Right lung (tissue), 2 donors: ENCODE measurements at regions not wholly inside any gene's neighbourhood (a gene's known extent, or its start where the extent isn't known, plus 50 kb on each side); places are given as distances from the start of the nearest gene placed in this dataset.
"Not testable (repeated sequence)": the region's sequence is repeated elsewhere in the genome, so short reads cannot be mapped to it uniquely, and the experiment has no call there.

ENCODE experiments used
- DNase-seq, 2 donors: peaks; one replicate each; pipeline ENCODE4 v3.0.0-alpha.2; 2013

GRCh38 chr3:103167850-103168249 lies 733.0 kb downstream of the ZPLD1 start:
- DNase-seq: no peak

DNA sequence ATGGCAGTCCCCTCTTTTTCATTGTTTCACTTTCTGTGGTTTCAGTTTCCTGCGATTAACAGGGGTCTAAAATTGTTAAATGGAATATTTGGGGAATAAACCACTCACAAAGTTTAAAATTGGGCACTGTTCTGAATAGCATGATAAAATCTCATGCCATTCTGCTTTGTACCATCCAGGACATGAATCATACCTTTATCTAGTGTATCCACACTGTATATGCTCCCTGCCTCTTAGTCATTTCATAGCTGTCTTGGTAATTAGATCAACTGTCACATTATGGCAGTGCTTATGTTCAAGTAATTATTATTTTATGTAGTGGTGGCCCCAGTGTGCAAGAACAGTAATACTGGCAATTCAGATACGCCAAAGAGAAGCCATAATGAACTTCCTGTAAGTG lies 734.5 kb downstream of the ZPLD1 start:
- DNase-seq: no peak

GRCh38 chr3:103170651-103171050 lies 735.8 kb downstream of the ZPLD1 start:
- no peak for DNase-seq

DNA sequence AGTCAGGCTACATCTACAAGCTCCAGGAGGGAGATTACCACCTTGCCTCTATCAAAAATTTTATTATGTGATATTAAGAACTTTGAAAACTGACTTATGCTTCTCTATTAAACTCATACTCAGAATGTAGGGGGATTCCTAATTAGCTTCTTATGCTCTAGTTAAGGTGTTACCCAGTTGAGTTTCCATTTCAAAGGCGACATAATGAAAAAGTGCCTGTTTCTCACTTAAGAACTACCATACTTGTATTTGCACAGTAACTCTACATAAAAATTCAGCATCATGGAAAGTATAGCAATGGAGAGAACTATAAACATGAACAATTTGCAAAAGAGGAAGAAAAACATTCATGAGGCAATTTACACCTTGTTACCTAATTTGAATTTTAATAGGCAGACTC lies 739.1 kb downstream of the ZPLD1 start:
- no peak for DNase-seq

DNA sequence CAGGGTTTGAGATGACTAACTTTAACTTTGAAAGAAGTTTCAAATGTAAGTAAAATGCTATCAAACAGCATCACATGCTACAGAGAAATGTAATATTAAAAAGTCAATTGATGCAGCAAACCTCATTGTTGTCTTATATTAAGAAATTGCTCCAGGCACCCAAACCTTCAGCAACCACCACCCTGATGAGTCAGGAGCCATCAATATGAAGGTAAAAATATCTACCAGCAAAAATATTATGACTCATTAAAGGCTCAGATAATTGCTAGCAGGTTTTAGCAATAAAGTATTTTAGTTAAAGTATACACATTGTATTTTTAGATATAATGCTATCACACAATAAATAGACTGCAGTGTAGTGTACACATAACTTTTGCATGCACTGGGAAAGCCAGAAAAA lies 746.3 kb downstream of the ZPLD1 start:
- no peak for DNase-seq

DNA sequence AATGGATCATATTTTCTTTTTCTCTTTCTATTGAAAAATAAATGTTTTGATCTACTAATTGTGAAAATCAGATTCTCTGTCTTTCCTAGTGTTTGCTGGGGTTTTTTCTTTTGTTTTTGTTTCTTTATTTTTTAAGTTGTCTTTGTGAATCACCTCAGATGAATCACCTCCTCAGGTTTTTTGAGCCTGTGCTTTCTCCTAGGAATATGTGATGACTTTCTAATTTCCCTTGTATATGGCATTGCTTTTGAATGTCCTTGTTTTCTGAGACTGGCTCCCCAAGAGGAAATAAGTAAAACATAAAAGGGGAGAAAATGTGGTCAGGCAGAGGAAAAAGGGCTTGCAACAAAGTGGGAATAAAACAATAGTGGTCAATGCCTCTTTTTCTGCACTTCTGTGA lies 750.0 kb downstream of the ZPLD1 start:
- no peak for DNase-seq

GRCh38 chr3:103189941-103190340 lies 755.1 kb downstream of the ZPLD1 start:
- DNase-seq: no peak

DNA sequence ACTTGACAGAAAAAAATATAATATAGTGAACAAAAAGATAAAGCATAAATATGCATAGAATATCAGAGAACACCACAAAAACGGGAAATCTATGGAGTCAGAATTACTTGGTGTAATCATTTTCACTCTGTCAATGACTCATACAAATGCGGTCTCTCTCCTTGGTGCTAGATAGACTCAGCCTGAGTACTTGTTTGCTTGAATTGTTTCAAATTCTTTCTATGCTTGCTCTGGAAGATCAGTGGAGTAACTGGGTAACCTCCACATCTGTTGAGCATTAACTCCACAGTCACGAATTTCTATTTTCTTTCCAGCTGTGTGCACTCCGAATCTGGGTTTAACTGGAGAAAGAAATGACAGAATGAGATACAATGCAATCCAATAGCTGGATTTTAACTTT lies 760.4 kb downstream of the ZPLD1 start:
- DNase-seq: no peak

DNA sequence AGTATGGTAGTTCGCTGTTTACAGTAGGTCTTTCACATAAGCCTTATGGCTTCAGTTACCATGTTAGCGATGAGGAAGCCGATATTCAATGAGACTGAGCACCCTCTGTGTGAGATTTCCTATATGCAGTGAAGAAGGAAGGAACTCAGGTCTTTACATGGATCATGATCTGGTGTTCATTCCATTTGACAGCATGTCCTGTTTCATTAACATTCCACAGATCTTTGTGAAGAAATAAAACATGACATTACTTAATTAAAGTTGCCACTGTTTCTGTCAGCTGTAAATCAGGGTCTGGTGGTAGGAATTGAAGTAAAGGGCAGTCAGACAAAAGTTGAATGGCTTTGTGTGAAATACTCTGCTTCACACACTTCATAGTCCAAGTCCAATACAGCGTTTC lies 768.6 kb downstream of the ZPLD1 start:
- no peak for DNase-seq

DNA sequence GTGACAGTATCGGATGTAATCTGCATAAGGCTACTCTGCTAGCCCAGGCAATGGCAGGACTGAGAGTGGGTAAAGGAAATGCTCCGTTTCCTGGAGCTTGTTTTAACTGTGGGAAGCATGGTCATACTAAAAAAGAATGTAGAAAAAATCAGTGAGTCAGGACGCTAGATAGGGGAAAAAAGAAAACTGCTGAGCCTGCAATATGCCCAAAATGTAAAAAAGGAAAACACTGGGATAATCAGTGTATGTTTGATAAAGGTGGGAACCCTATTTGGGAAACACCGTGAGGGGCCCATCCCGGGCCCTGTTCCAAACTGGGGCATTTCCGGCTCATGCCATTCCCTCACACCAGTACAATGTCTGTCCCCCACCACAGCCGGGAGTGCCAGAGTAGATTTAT lies 775.8 kb downstream of the ZPLD1 start:
- DNase-seq: no peak

DNA sequence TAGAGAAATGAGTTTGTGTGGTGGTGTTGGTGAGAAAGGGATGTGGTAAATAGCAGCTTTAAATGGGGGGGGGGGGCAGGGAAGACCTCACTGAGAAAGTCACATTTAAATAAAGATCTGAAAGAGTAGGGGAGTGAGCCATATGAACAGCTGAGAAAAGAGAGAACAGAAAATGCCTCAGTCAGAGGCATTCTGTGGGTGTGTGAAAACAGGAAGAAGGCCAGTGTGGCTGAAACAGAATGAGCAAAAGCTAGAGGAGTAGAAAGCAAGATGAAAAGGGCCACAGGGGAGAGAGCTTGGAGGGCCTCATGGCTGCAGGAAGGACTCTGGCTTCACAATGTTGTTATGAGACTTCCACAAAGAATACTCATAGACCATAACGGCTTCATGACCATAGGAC lies 783.3 kb downstream of the ZPLD1 start:
- no peak for DNase-seq

- no peak for DNase-seq
These were observed 784.0 kb downstream of the ZPLD1 start for GRCh38 chr3:103218793-103219192.

DNA sequence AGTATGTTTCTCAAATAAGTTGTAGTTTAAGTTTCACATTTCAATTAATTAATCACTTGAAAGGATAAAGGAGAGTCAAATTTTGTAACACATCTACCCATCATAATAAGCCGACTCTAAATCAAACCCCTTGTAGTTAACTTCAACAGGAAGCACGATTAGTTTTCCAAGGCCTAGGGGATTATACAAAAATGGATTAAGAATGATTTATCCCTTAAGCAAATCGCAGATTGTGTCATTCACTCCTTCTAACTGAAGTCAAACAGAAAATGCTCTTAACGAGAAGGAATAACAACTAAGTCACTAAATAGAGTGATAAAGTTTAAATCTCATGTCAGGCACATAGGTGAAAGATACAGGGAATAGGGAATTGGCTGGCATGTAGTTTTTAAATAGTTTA lies 792.8 kb downstream of the ZPLD1 start:
- no peak for DNase-seq

GRCh38 chr3:103247459-103247858 lies 812.6 kb downstream of the ZPLD1 start:
- DNase-seq: no peak

DNA sequence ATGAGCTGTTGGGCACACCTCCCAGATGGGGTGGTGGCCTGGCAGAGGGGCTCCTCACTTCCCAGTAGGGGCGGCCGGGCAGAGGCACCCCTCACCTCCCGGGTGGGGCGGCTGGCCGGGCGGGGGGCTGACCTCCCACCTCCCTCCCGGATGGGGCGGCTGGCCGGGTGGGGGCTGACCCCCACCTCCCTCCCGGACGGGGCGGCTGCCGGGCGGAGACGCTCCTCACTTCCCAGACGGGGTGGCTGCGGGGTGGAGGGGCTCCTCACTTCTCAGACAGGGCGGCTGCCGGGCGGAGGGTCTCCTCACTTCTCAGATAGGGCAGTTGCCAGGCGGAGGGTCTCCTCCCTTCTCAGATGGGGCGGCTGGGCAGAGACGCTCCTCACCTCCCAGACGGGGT lies 820.0 kb downstream of the ZPLD1 start:
- DNase-seq: not testable (repeated sequence)

DNA sequence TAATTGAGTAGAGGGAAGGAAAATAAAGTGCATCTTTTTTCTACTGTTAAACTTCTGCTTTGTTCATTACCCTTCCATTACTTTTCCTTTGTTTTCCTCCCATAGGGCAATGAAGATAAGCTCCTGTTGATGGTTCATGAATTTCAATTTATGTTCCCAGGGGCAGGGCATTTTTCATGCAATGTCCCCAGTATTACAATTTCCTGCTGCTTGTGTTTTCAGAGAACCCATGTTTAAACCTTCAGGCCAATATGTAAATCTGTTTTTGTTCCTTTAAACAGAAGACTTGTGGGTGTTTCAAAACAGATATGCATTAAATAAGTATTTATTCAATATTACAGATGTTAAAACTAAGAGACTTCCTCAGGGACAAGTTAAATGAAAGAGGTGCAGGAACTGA lies 834.5 kb downstream of the ZPLD1 start:
- no peak for DNase-seq

GRCh38 chr3:103271575-103271974 lies 836.8 kb downstream of the ZPLD1 start:
- no peak for DNase-seq

DNA sequence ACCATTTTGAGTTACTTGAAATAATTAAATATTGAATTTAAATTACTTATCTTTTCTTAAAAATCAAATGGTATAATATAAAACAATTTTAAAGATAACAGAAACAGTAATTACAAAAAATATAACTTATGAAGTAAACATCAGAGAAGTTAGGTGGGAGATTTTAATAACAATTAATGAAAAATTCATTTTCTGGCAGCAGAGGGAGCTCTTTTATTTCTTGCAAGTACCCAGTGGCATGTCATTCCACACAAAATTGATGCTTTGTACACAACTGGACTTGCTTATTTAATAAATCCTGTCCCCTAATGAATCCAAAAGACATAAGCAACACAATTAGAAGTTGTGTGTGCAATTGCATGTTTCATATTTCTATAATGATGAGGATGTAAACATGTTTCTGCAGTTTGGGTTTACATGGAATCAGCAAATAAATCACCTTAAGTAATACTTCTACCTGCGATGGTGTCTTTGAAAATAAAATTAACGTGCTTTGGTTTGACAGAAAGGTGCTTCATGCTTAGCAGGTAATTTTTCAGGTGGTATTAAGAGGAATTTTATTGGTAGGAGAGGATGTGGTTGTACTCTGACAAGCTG lies 861.3 kb downstream of the ZPLD1 start:
- no peak for DNase-seq

DNA sequence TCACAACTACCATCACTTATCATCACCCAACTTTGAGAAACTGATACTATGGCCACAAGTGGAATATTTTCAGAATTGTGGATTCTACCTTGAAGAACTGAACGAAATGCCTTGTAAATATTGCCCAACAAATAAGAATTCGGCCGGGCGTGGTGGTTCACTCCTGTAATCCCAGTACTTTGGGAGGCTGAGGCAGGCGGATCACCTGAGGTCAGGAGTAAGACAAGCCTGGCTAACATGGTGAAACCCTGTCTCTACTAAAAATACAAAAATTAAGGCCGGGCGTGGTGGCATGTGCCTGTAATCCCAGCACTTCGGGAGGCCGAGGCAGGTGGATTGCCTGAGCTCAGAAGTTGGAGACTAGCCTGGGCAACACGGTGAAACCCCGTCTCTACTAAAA lies 862.7 kb downstream of the ZPLD1 start:
- not testable (repeated sequence) for DNase-seq

- DNase-seq: no peak
These were observed 871.3 kb downstream of the ZPLD1 start for GRCh38 chr3:103306104-103306503.

DNA sequence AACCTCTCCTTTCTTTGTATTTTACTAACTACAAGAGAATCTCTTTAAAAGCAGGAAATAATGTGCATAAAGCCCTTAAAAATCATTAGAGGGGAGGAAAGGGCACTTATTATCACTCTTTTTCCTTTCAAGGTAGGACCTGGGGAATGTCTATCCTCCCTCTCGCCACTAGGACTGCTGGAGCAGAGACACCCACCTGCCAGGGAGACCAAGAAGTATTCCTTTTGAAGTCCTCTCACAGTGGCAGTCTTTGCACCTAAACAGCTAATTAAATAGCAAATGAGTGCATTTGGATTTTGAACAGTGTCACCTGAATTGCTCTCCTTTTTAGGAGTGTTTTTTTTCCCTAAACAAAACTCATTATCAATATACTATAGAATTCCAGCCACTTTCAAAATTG lies 874.1 kb downstream of the ZPLD1 start:
- no peak for DNase-seq

GRCh38 chr3:103319912-103320311 lies 885.1 kb downstream of the ZPLD1 start:
- no peak for DNase-seq

DNA sequence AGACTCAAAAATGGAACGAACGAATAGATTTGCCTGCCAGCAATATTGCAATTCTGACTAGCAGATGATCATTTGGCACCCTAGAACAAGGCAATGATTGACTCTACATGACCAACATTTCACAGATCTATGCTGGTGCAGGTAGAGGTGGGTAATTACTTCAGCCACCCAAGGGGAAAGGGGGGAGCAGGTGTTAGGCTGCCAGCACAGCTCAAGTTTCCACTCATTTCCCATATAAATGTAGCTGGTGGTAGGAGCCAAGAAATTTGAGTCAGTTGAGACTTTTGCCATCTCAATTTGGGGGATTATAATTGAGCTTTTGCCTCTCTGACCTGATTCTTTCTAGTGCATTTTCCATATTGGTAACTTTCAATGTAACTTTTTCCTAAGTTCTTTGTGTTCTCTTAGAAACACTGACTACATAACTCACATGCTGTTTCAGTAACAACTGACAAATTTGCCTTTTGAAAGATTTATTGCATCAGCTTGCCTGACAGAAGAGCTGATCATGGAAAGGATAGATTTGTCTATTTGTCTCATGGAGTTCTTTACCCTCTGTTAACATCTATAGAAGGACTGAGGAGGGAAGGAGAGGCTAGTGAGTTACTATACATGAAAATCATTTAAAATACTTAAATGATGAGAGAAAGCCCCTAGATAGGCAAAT lies 902.5 kb downstream of the ZPLD1 start:
- no peak for DNase-seq

DNA sequence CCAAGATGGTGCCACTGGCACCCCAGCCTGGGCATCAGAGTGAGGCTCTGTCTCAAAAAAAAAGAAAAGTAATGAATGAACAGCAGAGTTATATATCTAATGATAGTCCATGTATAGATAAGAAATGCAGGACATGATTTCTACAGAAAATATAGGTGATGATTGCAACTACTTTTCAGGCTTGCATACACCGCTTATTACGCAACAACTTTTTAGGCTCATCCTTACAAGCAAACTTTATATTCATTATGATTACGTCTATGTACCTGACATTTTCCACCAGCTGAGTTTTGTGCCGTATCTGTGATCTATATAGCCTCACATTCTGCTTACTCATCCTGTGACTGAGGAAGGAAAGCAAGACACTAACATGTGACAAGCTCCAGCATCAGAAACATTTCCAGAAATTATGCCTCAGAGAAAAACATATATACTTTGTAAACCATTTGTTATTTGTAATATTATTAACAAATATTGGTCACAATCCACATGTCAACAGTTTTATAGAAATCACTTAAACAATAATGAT lies 906.3 kb downstream of the ZPLD1 start:
- DNase-seq: no peak
